ENCODE measurements at regions not wholly inside any gene's neighbourhood (a gene's known extent, or its start where the extent isn't known, plus 50 kb on each side); places are given as distances from the start of the nearest gene placed in this dataset.
"Not testable (repeated sequence)": the region's sequence is repeated elsewhere in the genome, so short reads cannot be mapped to it uniquely, and the experiment has no call there.

GRCh38 chr17:65293584-65294180 is 156.5 kb downstream of the RGS9 start:
- DNase-seq: no peak
- Histone ChIP-seq H3K9me3 (no peaks in the 10 kb centered on the region), H3K27me3 (ENCODE audit: insufficient read depth in 3 of 3, low read length in 2 of 3) (no peaks in the 10 kb centered on the region), H3K4me3 (no peak overlapping the region), H3K4me1 (peaks cover 3% of the 10 kb centered on the region), H3K27ac (no peak overlapping the region), H3K36me3 (ENCODE audit: insufficient read depth in 1 of 2, low read depth in 1 of 2) (no peaks in the 10 kb centered on the region)
- intact Hi-C loops (cut with DNase I): loop anchor here (2.0 to 10.0 kb wide), 6 partner anchors 121 to 871 kb away; no protein-coding TSS in a partner anchor
- TF ChIP-seq, protein P1, sequence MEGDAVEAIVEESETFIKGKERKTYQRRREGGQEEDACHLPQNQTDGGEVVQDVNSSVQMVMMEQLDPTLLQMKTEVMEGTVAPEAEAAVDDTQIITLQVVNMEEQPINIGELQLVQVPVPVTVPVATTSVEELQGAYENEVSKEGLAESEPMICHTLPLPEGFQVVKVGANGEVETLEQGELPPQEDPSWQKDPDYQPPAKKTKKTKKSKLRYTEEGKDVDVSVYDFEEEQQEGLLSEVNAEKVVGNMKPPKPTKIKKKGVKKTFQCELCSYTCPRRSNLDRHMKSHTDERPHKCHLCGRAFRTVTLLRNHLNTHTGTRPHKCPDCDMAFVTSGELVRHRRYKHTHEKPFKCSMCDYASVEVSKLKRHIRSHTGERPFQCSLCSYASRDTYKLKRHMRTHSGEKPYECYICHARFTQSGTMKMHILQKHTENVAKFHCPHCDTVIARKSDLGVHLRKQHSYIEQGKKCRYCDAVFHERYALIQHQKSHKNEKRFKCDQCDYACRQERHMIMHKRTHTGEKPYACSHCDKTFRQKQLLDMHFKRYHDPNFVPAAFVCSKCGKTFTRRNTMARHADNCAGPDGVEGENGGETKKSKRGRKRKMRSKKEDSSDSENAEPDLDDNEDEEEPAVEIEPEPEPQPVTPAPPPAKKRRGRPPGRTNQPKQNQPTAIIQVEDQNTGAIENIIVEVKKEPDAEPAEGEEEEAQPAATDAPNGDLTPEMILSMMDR (IDR thresholded peaks at IDR 0.05): no peak
- WGBS, 3 donors: 66 to 72% (median 66%) methylated on average over 12 of the region's 12 CpGs
- no peak for ATAC-seq

DNA sequence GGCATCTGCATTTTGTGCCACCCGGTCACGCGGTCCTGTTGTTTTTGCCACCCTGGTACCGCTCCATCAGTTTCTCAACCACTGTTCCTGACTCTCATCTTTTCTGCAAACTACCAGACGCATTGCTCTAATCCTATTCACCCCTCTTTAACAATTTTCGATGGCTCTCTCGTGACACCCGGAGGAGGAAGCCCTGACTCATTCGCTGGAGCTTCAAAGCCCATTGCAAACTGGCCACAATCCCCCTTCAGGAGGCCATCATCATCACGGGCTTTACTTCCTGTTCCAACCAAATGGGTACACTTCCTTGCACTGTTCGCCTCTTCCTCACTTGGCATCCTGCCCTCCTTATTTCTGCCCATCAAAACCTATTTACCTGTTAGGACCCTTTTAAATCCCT is 155.3 kb downstream of the RGS9 start:
- Histone ChIP-seq H3K27me3 (ENCODE audit: insufficient read depth in 3 of 3, low read length in 2 of 3) (no peaks in the 10 kb centered on the region), H3K4me3 (no peak overlapping the region), H3K9me3 (no peaks in the 10 kb centered on the region), H3K27ac (no peak overlapping the region), H3K36me3 (ENCODE audit: insufficient read depth in 1 of 2, low read depth in 1 of 2) (no peaks in the 10 kb centered on the region), H3K4me1 (peaks cover 3% of the 10 kb centered on the region)
- DNase-seq: no peak
- TF ChIP-seq, protein P1 (IDR thresholded peaks at IDR 0.05): no peak
- ATAC-seq: no peak
- intact Hi-C loops (cut with DNase I): loop anchor here (5.0 to 10.0 kb wide), 5 partner anchors 122 to 872 kb away; no protein-coding TSS in a partner anchor
- 73 to 78% (median 74%) methylated on average over 11 of the region's 11 CpGs for WGBS, 3 donors

GRCh38 chr17:65291301-65291700 is 154.1 kb downstream of the RGS9 start:
- not testable (repeated sequence) for H3K27ac ChIP-seq; H3K9me3 ChIP-seq; H3K4me3 ChIP-seq; ATAC-seq; H3K27me3 ChIP-seq (ENCODE audit: insufficient read depth in 3 of 3, low read length in 2 of 3); H3K36me3 ChIP-seq (ENCODE audit: insufficient read depth in 1 of 2, low read depth in 1 of 2); H3K4me1 ChIP-seq; DNase-seq
- intact Hi-C loops (cut with DNase I): loop anchor here (5.0 to 10.0 kb wide), 5 partner anchors 124 to 874 kb away; no protein-coding TSS in a partner anchor
- WGBS, 3 donors: 78 to 85% (median 85%) methylated on average over 7 of the region's 7 CpGs

DNA sequence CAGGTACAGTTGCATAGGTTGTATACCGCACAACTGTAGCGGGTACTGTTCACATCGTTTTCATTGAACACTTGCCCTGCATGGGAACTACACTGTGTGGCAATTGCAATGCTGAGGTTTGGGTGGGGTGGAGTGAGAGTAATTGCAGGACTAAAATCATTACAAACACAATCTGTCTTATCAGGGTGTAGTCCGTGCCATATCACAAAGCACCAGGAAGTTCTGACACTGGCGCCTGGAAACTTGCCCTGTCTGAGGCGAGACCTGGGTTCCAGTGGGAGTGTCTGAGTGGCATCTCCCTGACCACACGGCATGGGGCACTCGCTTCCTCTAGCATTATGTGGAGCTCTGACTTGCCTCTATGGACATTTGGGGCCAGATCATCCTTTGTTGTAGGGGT is 153.4 kb downstream of the RGS9 start:
- ATAC-seq (no peak), DNase-seq (no peak)
- Histone ChIP-seq H3K27ac (no peak overlapping the region), H3K9me3 (no peaks in the 10 kb centered on the region), H3K36me3 (ENCODE audit: insufficient read depth in 1 of 2, low read depth in 1 of 2) (no peaks in the 10 kb centered on the region), H3K4me1 (no peaks in the 10 kb centered on the region), H3K4me3 (no peak overlapping the region), H3K27me3 (ENCODE audit: insufficient read depth in 3 of 3, low read length in 2 of 3) (no peaks in the 10 kb centered on the region)
- intact Hi-C loops (cut with DNase I): loop anchor here (5.0 to 10.0 kb wide), 5 partner anchors 124 to 874 kb away; no protein-coding TSS in a partner anchor
- TF ChIP-seq, protein P1 (IDR thresholded peaks at IDR 0.05): no peak
- 91 to 93% (median 92%) methylated on average over 8 of the region's 8 CpGs for WGBS, 3 donors

- Histone ChIP-seq H3K9me3 (no peaks in the 10 kb centered on the region), H3K27ac (no peak overlapping the region), H3K4me1 (no peaks in the 10 kb centered on the region), H3K4me3 (no peak overlapping the region), H3K36me3 (ENCODE audit: insufficient read depth in 1 of 2, low read depth in 1 of 2) (no peaks in the 10 kb centered on the region), H3K27me3 (ENCODE audit: insufficient read depth in 3 of 3, low read length in 2 of 3) (no peaks in the 10 kb centered on the region)
- ATAC-seq (no peak), DNase-seq (no peak)
- WGBS, 3 donors: 92 to 95% (median 94%) methylated on average over 1 of the region's 1 CpG
- intact Hi-C loops (cut with DNase I): loop anchor here (5.0 to 10.0 kb wide), 5 partner anchors 125 to 875 kb away; no protein-coding TSS in a partner anchor
- TF ChIP-seq, protein P1 (IDR thresholded peaks at IDR 0.05): no peak
Observed at GRCh38 chr17:65290056-65290455, 152.9 kb downstream of the RGS9 start.
